ENCODE measurements at regions not wholly inside any gene's neighbourhood (a gene's known extent, or its start where the extent isn't known, plus 50 kb on each side); places are given as distances from the start of the nearest gene placed in this dataset.

- intact Hi-C loops (cut with micrococcal nuclease), result no loop called here
- no peak overlapping the region for H2BK5ac ChIP-seq (ENCODE audit: low read depth, low read length, poor library complexity, severe bottlenecking)
Measured at GRCh38 chr14:103214461-103214958, 91.2 kb downstream of the TNFAIP2 start.

More at GRCh38 chr14:103214461-103214958, 91.2 kb downstream of the TNFAIP2 start:
- H3K18ac ChIP-seq (ENCODE audit: low read depth, low read length), result no peak overlapping the region
- H4K5ac ChIP-seq (ENCODE audit: low read depth, low read length), result no peak overlapping the region
- H3K27ac ChIP-seq (ENCODE audit: insufficient read depth, low read length), result no peak overlapping the region
- H3K4me2 ChIP-seq (ENCODE audit: low read depth, low read length), result no peak overlapping the region
- H3K23ac ChIP-seq (ENCODE audit: low read depth, low read length), result no peak overlapping the region
- no peak overlapping the region for H3K9ac ChIP-seq (ENCODE audit: low read depth, low read length)
- H3K36me3 ChIP-seq (ENCODE audit: control insufficient read depth, insufficient read depth, low read length), result no peaks in the 10 kb centered on the region
- no peak overlapping the region for H4K8ac ChIP-seq (ENCODE audit: low read depth in 2 of 2, low read length in 2 of 2)
- H3K79me1 ChIP-seq (ENCODE audit: low read depth in 1 of 2, low read length in 2 of 2), result no peaks in the 10 kb centered on the region
- ChIA-PET POLR2A (ENCODE audit: unreplicated experiment) (no interaction called here), CTCF (interaction anchor here (0.6 kb wide), 1 partner anchor 11 kb away, joined by 6 read pairs; no protein-coding TSS in a partner anchor)
- ATAC-seq (ENCODE audit: low read depth) (no peak), DNase-seq (no peak)
- no peaks in the 10 kb centered on the region; the same call in 1 of the 2 replicates for H3K4me1 ChIP-seq (ENCODE audit: control insufficient read depth, insufficient read depth, low read length)
- BruUV-seq (replicated peaks), result no TSS peak
- dilution Hi-C loops (cut with HindIII; ENCODE audit: low sequenced_read_pairs, unreplicated experiment), result no loop called here
- WGBS, 2 experiments (ENCODE audit: extremely low coverage in 2 of 2, insufficient read length in 1 of 2), result 80% methylated on average over 4 of the region's 14 CpGs; no CpG with 5 or more reads in 1 of the 2 experiments
- no peak overlapping the region for H4K91ac ChIP-seq (ENCODE audit: insufficient read depth, low read depth, low read length)
- H3K9me1 ChIP-seq (ENCODE audit: insufficient read depth, low read length), result no peaks in the 10 kb centered on the region
- H2AFZ ChIP-seq (replicated peaks; ENCODE audit: low read length, poor library complexity), result no peak overlapping the region
- peaks cover 40% of the 10 kb centered on the region for H3K27me3 ChIP-seq (ENCODE audit: control insufficient read depth, insufficient read depth, low read length)
- no peaks in the 10 kb centered on the region for H4K20me1 ChIP-seq (ENCODE audit: insufficient read depth, low read length)
- in situ Hi-C loops (cut with MboI; ENCODE audit: low sequenced_read_pairs), result no loop called here
- H2BK20ac ChIP-seq (ENCODE audit: low read depth, low read length), result no peak overlapping the region
- H2BK120ac ChIP-seq (ENCODE audit: low read depth, low read length), result no peak overlapping the region
- no peak overlapping the region for H2BK15ac ChIP-seq (ENCODE audit: low read depth, low read length)
- TF ChIP-seq MAFK (IDR thresholded peaks at IDR 0.05; ENCODE audit: low read depth, low read length), result no peak
- no peak for TF ChIP-seq RAD21 (IDR thresholded peaks at IDR 0.05; ENCODE audit: low read length)
- no peak for TF ChIP-seq NFE2L2 (IDR thresholded peaks at IDR 0.05; ENCODE audit: low read depth, low read length)
- no peak for TF ChIP-seq BHLHE40 (IDR thresholded peaks at IDR 0.05; ENCODE audit: low read depth, low read length)
- no peak for TF ChIP-seq ELK1 (IDR thresholded peaks at IDR 0.05; ENCODE audit: borderline replicate concordance, low read depth, low read length)
- TF ChIP-seq MAZ (IDR thresholded peaks at IDR 0.05; ENCODE audit: borderline replicate concordance, low read depth, low read length), result no peak
- no peak for TF ChIP-seq CEBPB (IDR thresholded peaks at IDR 0.05; ENCODE audit: low read depth, low read length)
- no peak for TF ChIP-seq SMC3 (IDR thresholded peaks at IDR 0.05; ENCODE audit: low read depth, low read length)
- no peak overlapping the region for H2AK9ac ChIP-seq (replicated peaks; ENCODE audit: low read depth, low read length, poor library complexity)
- no peak overlapping the region for H3K4me3 ChIP-seq (ENCODE audit: insufficient read depth, low read depth, low read length)
- no peak overlapping the region for H3K56ac ChIP-seq (ENCODE audit: extremely low read depth, insufficient read depth, low read length)
- no peak overlapping the region for H3K4ac ChIP-seq (ENCODE audit: low read depth, low read length)
- H3K14ac ChIP-seq (replicated peaks; ENCODE audit: low read depth, low read length), result no peak overlapping the region
- no peak overlapping the region for H2AK5ac ChIP-seq (ENCODE audit: low read depth, low read length)
- peaks cover 8% of the 10 kb centered on the region for H3K9me3 ChIP-seq (ENCODE audit: control insufficient read depth, insufficient read depth, low read length)
